GM19438 (cell line): ENCODE measurements at regions not wholly inside any gene's neighbourhood (a gene's known extent, or its start where the extent isn't known, plus 50 kb on each side); places are given as distances from the start of the nearest gene placed in this dataset.

Experiments
- ATAC-seq: cut with Tn5 transposase; IDR thresholded peaks from one replicate; pipeline ENCODE4 v1.9.1; 2021; ENCODE audit warnings: low read depth; ENCODE audit not compliant: unreplicated experiment

DNA sequence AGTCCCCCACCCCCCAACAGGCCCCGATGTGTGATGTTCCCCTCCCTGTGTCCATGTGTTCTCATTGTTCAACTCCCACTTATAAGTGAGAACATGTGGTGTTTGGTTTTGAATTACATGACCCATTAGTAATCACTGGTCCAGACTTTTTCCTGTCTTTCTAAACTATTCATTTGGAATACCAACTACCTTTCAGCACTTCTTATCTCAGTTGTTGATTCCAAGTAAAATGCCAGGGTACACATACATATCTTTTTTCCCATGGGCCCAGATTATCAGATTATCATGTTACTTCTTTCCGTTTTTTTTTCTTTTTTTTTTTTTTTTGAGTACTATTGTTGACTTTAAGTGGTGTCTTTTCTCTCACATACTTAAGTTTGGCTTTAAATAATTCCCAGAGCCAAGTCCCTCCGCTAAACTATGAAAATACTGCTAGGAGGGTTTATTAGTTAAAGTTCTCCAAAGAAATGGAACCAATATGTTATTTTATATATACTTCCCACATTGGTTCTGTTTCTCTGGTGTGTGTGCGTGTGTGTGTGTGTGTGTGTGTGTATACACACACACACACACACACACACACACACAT, 389.3 kb downstream of the IRS1 start:
- no peak for ATAC-seq

DNA sequence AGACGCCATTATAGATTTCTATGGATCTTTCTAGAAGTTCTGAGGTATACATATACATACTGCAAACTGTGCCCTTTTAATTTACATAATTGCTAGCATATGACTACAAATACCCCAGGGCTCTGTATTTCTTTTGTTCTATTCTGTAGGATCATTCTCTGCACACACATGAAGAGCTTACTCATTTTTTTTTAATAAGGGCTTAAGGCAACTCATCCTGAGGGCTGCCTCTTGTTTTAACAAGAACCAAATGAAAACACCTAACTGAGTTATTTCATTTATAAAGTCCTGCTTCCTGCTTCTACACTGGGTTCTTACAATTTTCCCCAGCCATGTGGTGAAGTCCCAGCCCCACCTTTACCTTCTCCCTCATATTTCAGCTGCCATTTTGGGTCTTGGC, 390.5 kb downstream of the IRS1 start:
- ATAC-seq: no peak

- ATAC-seq: no peak
Measured at GRCh38 chr2:226408141-226408540, 391.5 kb downstream of the IRS1 start.

DNA sequence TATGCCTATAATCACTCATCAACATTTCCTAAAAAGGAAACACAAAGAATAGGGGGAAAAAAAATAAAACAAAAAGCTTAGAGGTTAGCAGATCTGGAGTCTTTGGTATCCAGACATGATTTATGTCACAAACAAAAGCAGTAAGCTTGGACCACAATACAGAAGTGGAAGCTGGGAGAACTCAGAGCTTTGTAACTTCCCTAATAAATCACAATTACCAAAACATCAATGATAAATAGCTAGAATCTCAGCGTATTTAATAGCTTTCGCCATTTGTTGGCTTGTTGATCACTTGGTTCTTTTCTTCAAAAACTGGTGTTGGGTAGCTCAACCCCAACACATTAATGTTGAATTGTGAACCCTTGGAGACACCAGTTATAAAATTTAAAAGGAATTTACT, 392.5 kb downstream of the IRS1 start:
- no peak for ATAC-seq

DNA sequence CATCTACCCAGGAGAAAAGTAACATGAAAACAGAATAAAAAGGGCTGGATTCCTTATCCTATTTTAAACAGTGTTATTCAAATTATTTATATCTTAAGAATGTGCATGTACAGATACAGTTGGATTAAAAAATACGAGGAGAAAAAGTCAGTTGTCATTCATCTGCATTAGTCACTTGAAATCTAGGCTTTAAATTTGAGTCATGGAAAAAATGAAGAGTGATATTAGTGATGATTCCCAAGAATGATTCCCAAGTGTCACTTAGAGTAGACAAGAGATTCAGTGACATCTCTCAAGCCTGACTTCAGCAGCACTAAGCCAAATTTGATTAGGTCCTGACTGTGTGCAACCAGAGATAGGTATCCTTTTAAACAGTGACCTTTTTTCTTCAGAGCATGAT, 394.2 kb downstream of the IRS1 start:
- ATAC-seq: no peak

DNA sequence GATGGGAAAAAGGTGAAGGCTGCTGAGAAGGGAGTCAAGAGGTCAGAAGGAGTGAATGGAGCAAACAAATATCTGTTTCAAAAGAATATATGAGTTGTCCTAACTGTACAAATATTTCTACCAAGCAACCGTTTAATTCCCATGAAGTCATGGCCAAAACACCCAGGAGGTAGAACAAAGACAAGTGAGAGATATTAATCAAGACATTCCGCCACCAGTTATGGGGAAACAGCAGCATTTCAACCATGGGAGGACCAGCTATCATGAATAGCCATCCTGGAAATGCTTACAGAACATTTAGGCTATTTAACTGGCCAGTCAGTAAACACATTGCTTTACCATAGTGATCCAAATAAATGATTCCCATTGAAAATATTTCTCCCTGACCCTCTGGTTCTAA, 396.3 kb downstream of the IRS1 start:
- no peak for ATAC-seq

DNA sequence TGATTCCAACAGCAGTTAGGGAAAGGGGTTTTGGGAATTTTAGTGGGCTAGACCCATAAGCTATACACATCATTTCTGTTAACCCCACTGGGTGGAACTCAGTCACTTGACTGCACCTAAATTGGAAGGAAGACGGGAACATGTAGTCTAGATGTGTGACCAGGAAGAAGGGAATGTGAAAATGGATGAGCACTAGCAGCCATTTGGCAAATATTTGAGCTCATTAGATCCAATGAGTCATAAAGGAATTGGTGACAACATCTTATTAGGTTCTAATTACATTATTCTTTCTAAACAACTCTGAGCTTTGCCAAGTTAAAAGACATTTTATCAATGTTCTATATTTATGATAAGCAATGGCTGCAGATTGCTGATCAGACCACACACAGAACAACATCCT, 400.6 kb downstream of the IRS1 start:
- ATAC-seq: no peak

DNA sequence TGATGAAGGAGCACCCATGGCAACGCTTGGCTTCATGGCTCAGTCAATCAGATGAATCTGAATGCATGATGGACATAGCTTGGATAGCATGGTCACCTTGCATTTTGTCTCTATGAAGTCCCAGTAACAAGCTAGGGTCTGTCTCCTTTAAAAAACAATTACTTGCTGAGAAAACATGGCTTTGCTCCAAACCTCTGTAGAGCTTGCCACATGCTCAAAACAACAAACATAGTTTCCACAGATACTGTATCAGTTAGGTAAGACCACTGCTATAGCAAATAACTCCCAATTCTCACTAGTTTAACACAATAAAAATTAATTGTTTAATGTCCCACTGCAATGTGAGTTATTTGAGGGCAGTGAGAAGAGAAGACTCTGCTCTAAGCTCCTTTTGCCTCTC, 401.0 kb downstream of the IRS1 start:
- no peak for ATAC-seq

- no peak for ATAC-seq
Measured at GRCh38 chr2:226396541-226396940, 403.1 kb downstream of the IRS1 start.

- no peak for ATAC-seq
Measured at GRCh38 chr2:226387499-226387942, 412.1 kb downstream of the IRS1 start.

DNA sequence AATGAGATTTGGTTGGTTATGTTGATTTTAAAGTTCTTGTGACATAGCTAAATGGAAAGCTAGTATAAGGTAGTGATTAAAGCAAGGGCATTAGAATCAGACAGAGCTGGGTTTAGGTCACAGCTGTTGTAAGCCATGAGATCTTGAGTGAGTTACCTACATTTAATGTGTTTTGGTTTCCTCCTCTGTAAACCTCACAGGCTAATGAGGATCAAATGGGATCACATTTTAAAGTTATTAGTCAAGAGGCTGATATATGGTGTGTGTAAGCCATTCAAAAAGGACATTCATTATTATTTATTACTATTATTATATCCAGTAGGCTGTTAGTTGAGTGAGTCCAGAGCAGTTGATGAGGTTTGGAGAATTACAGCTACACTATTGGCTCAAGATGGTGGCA, 416.2 kb downstream of the IRS1 start:
- no peak for ATAC-seq

- no peak for ATAC-seq
Measured at GRCh38 chr2:226380679-226381078, 418.9 kb downstream of the IRS1 start.

GRCh38 chr2:226378753-226379705, 420.6 kb downstream of the IRS1 start:
- ATAC-seq: no peak

GRCh38 chr2:226376516-226377180, 423.0 kb downstream of the IRS1 start:
- ATAC-seq: no peak

- no peak for ATAC-seq
Measured at GRCh38 chr2:226366920-226367319, 432.7 kb downstream of the IRS1 start.

GRCh38 chr2:226364217-226364616, 435.4 kb downstream of the IRS1 start:
- no peak for ATAC-seq

DNA sequence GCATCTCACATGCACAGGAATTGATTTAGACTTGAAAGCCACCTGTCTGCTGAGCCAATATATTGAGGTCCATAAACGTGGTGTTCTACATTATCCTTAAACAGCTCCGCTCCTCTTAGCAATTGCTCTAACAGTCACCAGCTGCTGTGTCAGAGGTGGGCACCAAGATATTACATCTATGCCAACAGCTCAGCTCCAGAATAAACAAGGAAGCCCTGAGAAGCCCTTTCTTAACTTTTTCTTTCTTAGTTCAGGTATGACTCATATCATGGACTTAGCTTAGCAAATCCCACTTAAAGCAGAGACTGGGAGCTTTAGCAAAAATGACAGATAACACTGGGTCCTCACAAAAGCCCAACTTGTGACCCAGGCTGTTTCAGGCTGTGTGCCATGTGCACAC, 436.6 kb downstream of the IRS1 start:
- no peak for ATAC-seq

- no peak for ATAC-seq
Measured at GRCh38 chr2:226360658-226361057, 439.0 kb downstream of the IRS1 start.

DNA sequence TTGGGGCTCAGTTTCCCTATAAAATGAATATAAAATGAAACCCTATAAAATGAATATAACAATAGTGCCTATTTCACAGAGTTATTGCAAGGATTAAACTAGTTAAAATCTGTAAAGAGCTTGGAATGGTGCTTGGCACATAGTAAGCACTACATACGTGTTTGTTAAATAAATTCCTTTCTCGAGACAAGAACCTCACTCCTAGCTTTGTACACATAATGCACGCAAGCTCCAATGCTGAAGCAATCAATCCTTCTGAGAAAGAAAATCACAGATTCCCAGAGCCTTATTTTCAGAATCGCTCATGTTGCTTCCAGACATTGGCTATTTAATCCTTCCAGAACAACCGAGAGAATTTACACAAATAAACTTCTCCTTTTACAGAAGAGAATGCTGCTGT, 440.9 kb downstream of the IRS1 start:
- no peak for ATAC-seq

- no peak for ATAC-seq
Measured at GRCh38 chr2:226357816-226358215, 441.8 kb downstream of the IRS1 start.

DNA sequence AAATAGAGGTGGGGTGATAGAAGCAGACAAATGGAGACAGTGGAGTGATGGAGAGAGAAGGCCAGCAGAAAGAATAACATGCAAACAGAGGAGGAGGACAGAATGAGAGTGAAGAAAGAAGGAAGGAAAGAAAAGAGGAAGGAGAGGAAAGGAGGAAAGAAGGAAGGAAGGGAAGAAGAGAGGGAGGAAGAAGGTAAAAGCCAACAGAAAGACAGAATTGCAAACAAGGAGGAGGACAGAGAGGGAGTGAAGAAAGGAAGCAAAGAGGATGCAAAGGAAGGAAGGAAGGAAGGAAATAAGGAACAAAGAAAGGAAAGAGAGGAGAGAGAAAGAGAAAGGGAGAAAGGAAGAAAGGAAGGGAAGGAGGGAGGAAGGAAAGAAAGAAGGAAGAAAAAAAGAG, 444.0 kb downstream of the IRS1 start:
- no peak for ATAC-seq

DNA sequence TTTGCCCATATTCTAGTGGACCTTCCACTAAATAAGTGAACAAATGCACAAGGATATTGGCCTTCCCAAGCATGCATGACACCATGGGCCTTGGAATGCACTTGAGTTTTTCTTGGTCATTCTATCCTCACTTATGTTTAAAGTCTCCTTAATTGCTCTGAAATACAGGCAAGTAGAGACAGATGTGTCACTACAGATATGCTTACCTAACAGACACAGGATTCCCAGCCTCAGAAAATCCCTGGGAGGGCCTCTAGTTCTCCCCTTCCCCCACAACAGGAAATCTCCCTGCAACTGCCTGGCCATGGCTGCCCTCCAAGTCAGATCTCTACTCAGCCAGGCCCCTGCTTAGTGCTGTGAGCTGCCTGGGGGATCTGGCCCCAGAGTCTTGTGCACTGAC, 445.2 kb downstream of the IRS1 start:
- ATAC-seq: no peak
